Mammary epithelial cell (primary cell): ENCODE measurements at regions not wholly inside any gene's neighbourhood (a gene's known extent, or its start where the extent isn't known, plus 50 kb on each side); places are given as distances from the start of the nearest gene placed in this dataset.

Source experiments
- EZH2 ChIP-seq: IDR thresholded peaks from 2 replicates; pipeline ENCODE4 v1.6.1; 2012; ENCODE audit warnings: low read length, inconsistent platforms, borderline replicate concordance
- TF ChIP-seq, protein P1 (sequence below), 2 donors: IDR thresholded peaks in 1 of 2; conservative IDR thresholded peaks in 1 of 2; 2 replicates each; pipeline ENCODE4 v1.5.1; 2011 to 2012; ENCODE audit warnings: inconsistent platforms in 2 of 2, low read length in 2 of 2, mild to moderate bottlenecking in 2 of 2, control low read depth in 1 of 2, low read depth in 1 of 2; ENCODE audit not compliant: insufficient read depth in 1 of 2; ENCODE audit errors: extremely low read depth in 1 of 2

DNA sequence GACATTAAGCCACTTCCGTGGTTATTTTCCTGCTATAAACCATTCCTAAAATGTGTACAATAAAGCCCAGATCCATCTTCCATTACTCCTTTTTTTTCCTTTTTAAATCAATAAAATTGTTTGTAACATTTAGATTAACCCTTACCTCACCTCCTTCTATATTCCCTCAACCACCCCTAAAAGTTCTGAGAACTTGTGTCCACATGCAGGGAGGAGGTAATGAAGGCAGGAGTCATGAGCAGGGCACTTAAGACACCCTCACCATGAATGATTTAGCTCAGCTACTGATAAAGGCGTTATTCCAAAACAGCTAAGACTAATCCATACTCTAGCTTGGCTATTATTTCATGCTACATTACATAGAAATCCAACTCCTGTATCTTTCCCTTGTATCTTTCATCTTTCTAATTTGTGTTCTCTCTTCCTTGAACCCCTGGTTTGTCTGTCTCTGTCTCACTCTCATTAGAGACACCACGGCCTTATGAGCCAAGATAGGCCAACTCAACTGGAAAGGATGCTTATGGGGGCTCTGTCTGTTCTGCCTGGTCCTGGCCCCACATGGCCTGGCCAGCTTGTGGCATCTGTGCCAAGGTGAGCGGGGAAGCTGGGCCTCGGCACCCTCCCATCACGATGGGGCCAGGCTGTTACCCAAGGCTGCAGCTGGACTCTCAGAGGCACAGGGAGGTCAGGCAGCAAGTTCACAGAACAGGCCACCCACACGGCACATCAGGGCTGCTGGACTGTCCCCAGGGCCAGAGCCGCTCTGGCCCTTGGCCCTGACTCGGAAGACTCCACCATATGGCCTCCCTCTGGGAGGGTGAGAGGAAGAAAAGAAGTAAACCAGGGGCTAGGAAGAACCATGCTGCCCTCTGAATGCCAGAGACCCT is 294.4 kb downstream of the SOX9 start:
- TF ChIP-seq, protein P1, sequence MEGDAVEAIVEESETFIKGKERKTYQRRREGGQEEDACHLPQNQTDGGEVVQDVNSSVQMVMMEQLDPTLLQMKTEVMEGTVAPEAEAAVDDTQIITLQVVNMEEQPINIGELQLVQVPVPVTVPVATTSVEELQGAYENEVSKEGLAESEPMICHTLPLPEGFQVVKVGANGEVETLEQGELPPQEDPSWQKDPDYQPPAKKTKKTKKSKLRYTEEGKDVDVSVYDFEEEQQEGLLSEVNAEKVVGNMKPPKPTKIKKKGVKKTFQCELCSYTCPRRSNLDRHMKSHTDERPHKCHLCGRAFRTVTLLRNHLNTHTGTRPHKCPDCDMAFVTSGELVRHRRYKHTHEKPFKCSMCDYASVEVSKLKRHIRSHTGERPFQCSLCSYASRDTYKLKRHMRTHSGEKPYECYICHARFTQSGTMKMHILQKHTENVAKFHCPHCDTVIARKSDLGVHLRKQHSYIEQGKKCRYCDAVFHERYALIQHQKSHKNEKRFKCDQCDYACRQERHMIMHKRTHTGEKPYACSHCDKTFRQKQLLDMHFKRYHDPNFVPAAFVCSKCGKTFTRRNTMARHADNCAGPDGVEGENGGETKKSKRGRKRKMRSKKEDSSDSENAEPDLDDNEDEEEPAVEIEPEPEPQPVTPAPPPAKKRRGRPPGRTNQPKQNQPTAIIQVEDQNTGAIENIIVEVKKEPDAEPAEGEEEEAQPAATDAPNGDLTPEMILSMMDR (conservative IDR thresholded peaks at IDR 0.05 in 1 of 2, IDR thresholded peaks at IDR 0.05 in 1 of 2; ENCODE audit: extremely low read depth in 1 of 2, insufficient read depth in 1 of 2, low read depth in 1 of 2, low read length in 2 of 2): no peak
- TF ChIP-seq EZH2: no peak
